Spleen (tissue), 7 donors: ENCODE measurements at regions not wholly inside any gene's neighbourhood (a gene's known extent, or its start where the extent isn't known, plus 50 kb on each side); places are given as distances from the start of the nearest gene placed in this dataset.

ENCODE experiments used
- POLR2A ChIP-seq, 3 donors: fragments of 450-650 bp; IDR thresholded peaks; one replicate each; pipeline ENCODE4 v1.5.1; 2017; ENCODE audit warnings: antibody characterized with exemption in 3 of 3, mild to moderate bottlenecking in 1 of 3
- POLR2AphosphoS5 ChIP-seq, 3 donors: sonication (generic); formaldehyde crosslinking; IDR thresholded peaks; one replicate each; pipeline ENCODE4 v1.5.1; 2017; ENCODE audit warnings: antibody characterized with exemption in 3 of 3
- TF ChIP-seq, protein P1 (sequence below), 11 experiments: fragments of 200-600 bp in 7 of 11; fragments of 450-650 bp in 4 of 11; sonication (generic) in 4 of 11; IDR thresholded peaks in 8 of 11; conservative IDR thresholded peaks in 3 of 11; 1 replicate in 7 of 11; 2 replicates in 4 of 11; pipeline versions ENCODE4 v1.4.0 to v1.8.0; 2016 to 2021; ENCODE audit warnings: antibody characterized with exemption in 11 of 11, inconsistent platforms in 4 of 11, mild to moderate bottlenecking in 1 of 11
- donor health status: DM: no; HTN: no; CAD: no; lungs with moderate emphysema.
- donor health status: DM: no; HTN: no; CAD: no.
- donor health status: DM: no; HTN: no; CAD: no.

GRCh38 chr2:215835657-215836056 lies 177.7 kb downstream of the MREG start:
- TF ChIP-seq, protein P1, sequence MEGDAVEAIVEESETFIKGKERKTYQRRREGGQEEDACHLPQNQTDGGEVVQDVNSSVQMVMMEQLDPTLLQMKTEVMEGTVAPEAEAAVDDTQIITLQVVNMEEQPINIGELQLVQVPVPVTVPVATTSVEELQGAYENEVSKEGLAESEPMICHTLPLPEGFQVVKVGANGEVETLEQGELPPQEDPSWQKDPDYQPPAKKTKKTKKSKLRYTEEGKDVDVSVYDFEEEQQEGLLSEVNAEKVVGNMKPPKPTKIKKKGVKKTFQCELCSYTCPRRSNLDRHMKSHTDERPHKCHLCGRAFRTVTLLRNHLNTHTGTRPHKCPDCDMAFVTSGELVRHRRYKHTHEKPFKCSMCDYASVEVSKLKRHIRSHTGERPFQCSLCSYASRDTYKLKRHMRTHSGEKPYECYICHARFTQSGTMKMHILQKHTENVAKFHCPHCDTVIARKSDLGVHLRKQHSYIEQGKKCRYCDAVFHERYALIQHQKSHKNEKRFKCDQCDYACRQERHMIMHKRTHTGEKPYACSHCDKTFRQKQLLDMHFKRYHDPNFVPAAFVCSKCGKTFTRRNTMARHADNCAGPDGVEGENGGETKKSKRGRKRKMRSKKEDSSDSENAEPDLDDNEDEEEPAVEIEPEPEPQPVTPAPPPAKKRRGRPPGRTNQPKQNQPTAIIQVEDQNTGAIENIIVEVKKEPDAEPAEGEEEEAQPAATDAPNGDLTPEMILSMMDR (IDR thresholded peaks at IDR 0.05 in 8 of 11, conservative IDR thresholded peaks at IDR 0.05 in 3 of 11) = no peak
- TF ChIP-seq POLR2AphosphoS5 (IDR thresholded peaks at IDR 0.05) (no peak), POLR2A (IDR thresholded peaks at IDR 0.05) (no peak)
